Prostate gland (tissue), 2 donors: ENCODE measurements at regions not wholly inside any gene's neighbourhood (a gene's known extent, or its start where the extent isn't known, plus 50 kb on each side); places are given as distances from the start of the nearest gene placed in this dataset.

ENCODE experiments used
- DNase-seq: peaks from one replicate; pipeline ENCODE4 v3.0.0-alpha.2; 2019; ENCODE audit warnings: low spot score
- H3K27ac ChIP-seq, 2 donors: fragments of 200-600 bp; sonication (generic); 2 replicates each; pipeline ENCODE4 v1.5.1; 2017 to 2019
- H3K27me3 ChIP-seq: fragments of 200-600 bp; sonication (generic); replicated peaks from 2 replicates; pipeline ENCODE4 v1.5.1; 2019; ENCODE audit not compliant: insufficient read depth
- H3K36me3 ChIP-seq, 2 donors: fragments of 200-600 bp; sonication (generic); 1 replicate in 1 of 2; 2 replicates in 1 of 2; pipeline versions ENCODE4 v1.5.1 to v1.8.1; 2017 to 2019
- H3K4me1 ChIP-seq: fragments of 200-600 bp; sonication (generic); replicated peaks from 2 replicates; pipeline ENCODE4 v1.5.1; 2019
- H3K4me3 ChIP-seq, 2 donors: fragments of 200-600 bp; sonication (generic); 2 replicates each; pipeline ENCODE4 v1.5.1; 2017 to 2019
- H3K9me3 ChIP-seq: fragments of 200-600 bp; sonication (generic); 2 replicates; pipeline ENCODE4 v1.5.1; 2017
- POLR2A ChIP-seq: fragments of 450-650 bp; IDR thresholded peaks from one replicate; pipeline ENCODE4 v1.6.1; 2016; ENCODE audit warnings: antibody characterized with exemption, mild to moderate bottlenecking
- POLR2AphosphoS5 ChIP-seq: sonication (generic); formaldehyde crosslinking; IDR thresholded peaks from one replicate; pipeline ENCODE4 v1.6.1; 2017; ENCODE audit warnings: antibody characterized with exemption
- WGBS: methylation state at CpG from one replicate; pipeline ENCODE4 v1.1.5; 2018; 5-methylcytosine and 5-hydroxymethylcytosine counted together
- intact Hi-C: fragments of 100-400 bp; cut with DNase I; formaldehyde crosslinking; loops from one replicate; pipeline ENCODE4 v1.14.2; 2022
- small RNA-seq, 2 donors: library from RNA; depleted of rRNA; stranded (forward); fragments of <200 nt; gene quantifications; one replicate each; pipeline ENCODE3, GENCODE V24; 2016
- TF ChIP-seq, protein P1 (sequence below), 4 experiments: fragments of 200-600 bp in 2 of 4; fragments of 450-650 bp in 2 of 4; sonication (generic) in 2 of 4; IDR thresholded peaks; 1 replicate in 3 of 4; 2 replicates in 1 of 4; pipeline ENCODE4 v1.5.1; 2016 to 2019; ENCODE audit warnings: antibody characterized with exemption in 4 of 4, mild to moderate bottlenecking in 2 of 4, moderate library complexity in 2 of 4

DNA sequence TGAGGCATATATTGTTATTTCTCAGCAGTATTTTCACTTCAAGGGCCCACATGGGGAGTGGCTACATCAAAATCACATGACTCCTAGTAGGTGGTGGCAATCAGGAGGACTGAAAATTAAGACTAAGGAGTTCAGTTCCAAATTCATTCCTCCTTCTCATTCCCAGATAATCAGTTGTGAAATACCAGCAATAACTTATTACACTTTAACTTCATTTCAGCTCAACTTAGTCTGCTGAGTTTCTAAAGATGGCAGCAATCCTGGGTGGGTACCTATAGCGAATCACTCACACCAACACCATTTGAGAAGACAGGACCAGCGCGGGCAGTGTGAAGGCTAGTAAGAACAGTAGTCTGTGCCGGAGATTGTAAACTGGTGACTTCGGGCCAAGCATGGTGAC is 63.9 kb upstream of the SLC10A2 start:
- H3K9me3 ChIP-seq = no peaks in the 10 kb centered on the region
- H3K4me3 ChIP-seq = no peak overlapping the region
- WGBS = 90% methylated on average over 5 of the region's 5 CpGs
- intact Hi-C loops = no loop called here
- H3K27ac ChIP-seq = no peak overlapping the region
- TF ChIP-seq POLR2AphosphoS5 = no peak
- TF ChIP-seq, protein P1, sequence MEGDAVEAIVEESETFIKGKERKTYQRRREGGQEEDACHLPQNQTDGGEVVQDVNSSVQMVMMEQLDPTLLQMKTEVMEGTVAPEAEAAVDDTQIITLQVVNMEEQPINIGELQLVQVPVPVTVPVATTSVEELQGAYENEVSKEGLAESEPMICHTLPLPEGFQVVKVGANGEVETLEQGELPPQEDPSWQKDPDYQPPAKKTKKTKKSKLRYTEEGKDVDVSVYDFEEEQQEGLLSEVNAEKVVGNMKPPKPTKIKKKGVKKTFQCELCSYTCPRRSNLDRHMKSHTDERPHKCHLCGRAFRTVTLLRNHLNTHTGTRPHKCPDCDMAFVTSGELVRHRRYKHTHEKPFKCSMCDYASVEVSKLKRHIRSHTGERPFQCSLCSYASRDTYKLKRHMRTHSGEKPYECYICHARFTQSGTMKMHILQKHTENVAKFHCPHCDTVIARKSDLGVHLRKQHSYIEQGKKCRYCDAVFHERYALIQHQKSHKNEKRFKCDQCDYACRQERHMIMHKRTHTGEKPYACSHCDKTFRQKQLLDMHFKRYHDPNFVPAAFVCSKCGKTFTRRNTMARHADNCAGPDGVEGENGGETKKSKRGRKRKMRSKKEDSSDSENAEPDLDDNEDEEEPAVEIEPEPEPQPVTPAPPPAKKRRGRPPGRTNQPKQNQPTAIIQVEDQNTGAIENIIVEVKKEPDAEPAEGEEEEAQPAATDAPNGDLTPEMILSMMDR (IDR thresholded peaks at IDR 0.05) = no peak
- no peak for TF ChIP-seq POLR2A
- no peak for DNase-seq
- H3K27me3 ChIP-seq = no peaks in the 10 kb centered on the region
- peaks cover 2% of the 10 kb centered on the region for H3K4me1 ChIP-seq
- H3K36me3 ChIP-seq = no peaks in the 10 kb centered on the region

Small RNAs in the stretch of these regions (small RNA-seq; reads per million reads assigned to genes)
- 0 reads per million in 2 donors for gene RF00402
- gene RF02090 = 0 reads per million in 2 donors
- gene RF02091 = 0 reads per million in 2 donors
- gene RNA5SP38 = 0.09 to 0.20 reads per million in 2 donors
